Omental fat pad (tissue), 3 donors: ENCODE measurements at regions not wholly inside any gene's neighbourhood (a gene's known extent, or its start where the extent isn't known, plus 50 kb on each side); places are given as distances from the start of the nearest gene placed in this dataset.
A peak's percentile ranks its signal among the peaks of the same experiment; 100 is the strongest.

Experiments
- ATAC-seq: fragments of 150-250 bp; one replicate; pipeline ENCODE4 v1.9.1; 2016; ENCODE audit warnings: mild to moderate bottlenecking, moderate library complexity; ENCODE audit not compliant: low FRiP score
- DNase-seq: peaks from one replicate; pipeline ENCODE4 v3.0.0-alpha.2; 2019; ENCODE audit warnings: low spot score
- TF ChIP-seq, protein P1 (sequence below), 3 donors: fragments of 450-650 bp; IDR thresholded peaks; one replicate each; pipeline ENCODE4 v1.5.1; 2016 to 2017; ENCODE audit warnings: antibody characterized with exemption in 3 of 3, mild to moderate bottlenecking in 3 of 3, moderate library complexity in 2 of 3

GRCh38 chr14:83870546-83871270 is 1659.2 kb upstream of the FLRT2 start:
- TF ChIP-seq, protein P1, sequence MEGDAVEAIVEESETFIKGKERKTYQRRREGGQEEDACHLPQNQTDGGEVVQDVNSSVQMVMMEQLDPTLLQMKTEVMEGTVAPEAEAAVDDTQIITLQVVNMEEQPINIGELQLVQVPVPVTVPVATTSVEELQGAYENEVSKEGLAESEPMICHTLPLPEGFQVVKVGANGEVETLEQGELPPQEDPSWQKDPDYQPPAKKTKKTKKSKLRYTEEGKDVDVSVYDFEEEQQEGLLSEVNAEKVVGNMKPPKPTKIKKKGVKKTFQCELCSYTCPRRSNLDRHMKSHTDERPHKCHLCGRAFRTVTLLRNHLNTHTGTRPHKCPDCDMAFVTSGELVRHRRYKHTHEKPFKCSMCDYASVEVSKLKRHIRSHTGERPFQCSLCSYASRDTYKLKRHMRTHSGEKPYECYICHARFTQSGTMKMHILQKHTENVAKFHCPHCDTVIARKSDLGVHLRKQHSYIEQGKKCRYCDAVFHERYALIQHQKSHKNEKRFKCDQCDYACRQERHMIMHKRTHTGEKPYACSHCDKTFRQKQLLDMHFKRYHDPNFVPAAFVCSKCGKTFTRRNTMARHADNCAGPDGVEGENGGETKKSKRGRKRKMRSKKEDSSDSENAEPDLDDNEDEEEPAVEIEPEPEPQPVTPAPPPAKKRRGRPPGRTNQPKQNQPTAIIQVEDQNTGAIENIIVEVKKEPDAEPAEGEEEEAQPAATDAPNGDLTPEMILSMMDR (IDR thresholded peaks at IDR 0.05), result no peak
- DNase-seq (no peak), ATAC-seq (no peak)

- TF ChIP-seq, protein P1 (IDR thresholded peaks at IDR 0.05), result no peak
- ATAC-seq, result no peak
- DNase-seq, result no peak
Measured at GRCh38 chr14:83873669-83874068, 1656.3 kb upstream of the FLRT2 start.

DNA sequence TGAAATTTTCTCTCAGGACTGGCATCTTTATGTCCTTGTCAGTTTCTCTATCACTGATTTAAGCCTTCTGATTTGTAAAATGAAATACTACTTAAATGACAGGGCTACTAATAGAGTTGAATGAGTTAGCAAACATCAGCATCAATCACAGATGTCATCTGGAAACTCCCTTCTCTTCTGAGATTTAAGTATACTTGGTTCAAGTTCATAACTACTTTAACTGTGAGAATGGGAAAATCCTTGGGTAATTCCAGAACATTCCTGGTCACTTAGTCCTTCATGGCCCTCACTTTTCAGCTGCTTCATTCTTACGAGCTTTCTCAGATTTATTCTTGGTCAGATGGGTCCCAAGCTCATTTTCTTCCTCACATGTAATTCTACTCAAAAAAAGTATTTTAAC is 1655.3 kb upstream of the FLRT2 start:
- ATAC-seq, result peak; percentile 71
- TF ChIP-seq, protein P1 (IDR thresholded peaks at IDR 0.05), result no peak
- no peak for DNase-seq

GRCh38 chr14:83883732-83884131 is 1646.2 kb upstream of the FLRT2 start:
- DNase-seq, result no peak
- no peak for ATAC-seq
- TF ChIP-seq, protein P1 (IDR thresholded peaks at IDR 0.05), result no peak

- no peak for DNase-seq
- TF ChIP-seq, protein P1 (IDR thresholded peaks at IDR 0.05), result no peak
- ATAC-seq, result no peak
Measured at GRCh38 chr14:83885837-83886293, 1644.1 kb upstream of the FLRT2 start.

DNA sequence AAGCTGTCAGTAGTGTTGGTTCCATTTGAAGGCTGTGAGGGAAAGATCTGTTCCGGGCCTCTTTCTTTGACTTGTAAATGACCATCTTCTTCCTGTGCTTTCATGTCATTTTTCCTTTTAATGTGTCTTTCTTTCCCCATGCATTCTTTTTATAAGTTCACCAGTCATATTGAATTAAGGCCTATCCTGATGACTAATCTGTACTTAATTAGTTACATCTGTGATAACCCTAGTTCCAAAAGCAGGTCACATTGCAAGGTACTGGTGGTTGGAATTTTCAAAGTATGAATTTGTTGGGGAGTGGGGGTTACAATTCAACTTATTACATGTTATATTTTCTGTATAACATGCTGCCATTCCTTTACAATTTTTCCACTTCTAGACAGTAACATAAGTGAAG is 1642.1 kb upstream of the FLRT2 start:
- no peak for DNase-seq
- ATAC-seq, result no peak
- TF ChIP-seq, protein P1 (IDR thresholded peaks at IDR 0.05), result no peak

DNA sequence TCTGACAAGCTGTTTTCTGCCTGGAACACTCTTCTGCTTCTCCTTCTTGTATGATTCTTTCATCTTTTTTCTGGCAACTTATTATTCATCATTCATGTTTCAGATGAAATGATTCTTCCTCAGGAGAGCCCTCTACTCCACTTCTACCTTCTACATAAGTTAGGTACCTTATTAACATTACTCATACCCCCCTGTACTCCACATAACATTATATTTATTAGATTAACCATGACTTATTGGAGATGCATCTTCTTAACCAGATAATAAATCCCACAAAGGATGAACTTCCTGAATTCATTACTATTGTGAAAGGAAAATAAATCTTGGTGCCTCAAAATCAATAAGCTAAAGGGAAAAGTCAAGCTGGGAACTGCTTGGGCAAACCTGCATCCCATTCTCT is 1636.5 kb upstream of the FLRT2 start:
- TF ChIP-seq, protein P1 (IDR thresholded peaks at IDR 0.05), result no peak
- ATAC-seq (no peak), DNase-seq (no peak)
